A673 (cell line): ENCODE measurements at regions not wholly inside any gene's neighbourhood (a gene's known extent, or its start where the extent isn't known, plus 50 kb on each side); places are given as distances from the start of the nearest gene placed in this dataset.
"Not testable (repeated sequence)": the region's sequence is repeated elsewhere in the genome, so short reads cannot be mapped to it uniquely, and the experiment has no call there.

Experiments used
- BruUV-seq: library from RNA; stranded (reverse); fragments of 400-500 nt; replicated peaks from 2 replicates; lab custom pipeline; 2021; lab: Mats Ljungman, UMichigan
- CTCF ChIA-PET: fragments of 300-600 bp; sonication (Branson Sonifier 250); formaldehyde crosslinking; loops from one replicate; lab custom pipeline; 2022; ENCODE audit warnings: antibody characterized with exemption; lab: Charles Lee
- POLR2A ChIA-PET: fragments of 300-600 bp; sonication (Branson Sonifier 250); formaldehyde crosslinking; loops from one replicate; lab custom pipeline; 2022; ENCODE audit warnings: antibody characterized with exemption; ENCODE audit not compliant: low non-redundant PET; lab: Charles Lee
- DNase-seq: peaks from one replicate; pipeline ENCODE4 v3.0.0-alpha.2; 2015; ENCODE audit warnings: low spot score
- H3K27ac ChIP-seq: fragments of 200-600 bp; sonication (generic); 2 replicates; pipeline ENCODE4 v1.5.1; 2016; ENCODE audit warnings: mixed run types, low read depth, mild to moderate bottlenecking, mixed read lengths, antibody characterized with exemption, low read length; ENCODE audit not compliant: poor library complexity, severe bottlenecking
- H3K27me3 ChIP-seq: fragments of 200-600 bp; sonication (generic); replicated peaks from 2 replicates; pipeline ENCODE4 v1.6.1; 2017; ENCODE audit warnings: mixed run types, low read depth, mild to moderate bottlenecking, mixed read lengths, antibody characterized with exemption, low read length; ENCODE audit not compliant: insufficient read depth, poor library complexity
- H3K36me3 ChIP-seq: fragments of 200-600 bp; sonication (generic); 2 replicates; pipeline ENCODE4 v1.6.1; 2016; ENCODE audit warnings: mixed run types, mild to moderate bottlenecking, mixed read lengths, antibody characterized with exemption, low read length; ENCODE audit not compliant: insufficient read depth, poor library complexity, severe bottlenecking
- H3K4me1 ChIP-seq: fragments of 200-600 bp; sonication (generic); 2 replicates; pipeline ENCODE4 v1.6.1; 2017; ENCODE audit warnings: mixed run types, mild to moderate bottlenecking, mixed read lengths, antibody characterized with exemption, low read length; ENCODE audit not compliant: insufficient read depth, poor library complexity, severe bottlenecking
- H3K4me3 ChIP-seq: fragments of 200-600 bp; sonication (generic); 2 replicates; pipeline ENCODE4 v1.5.1; 2016; ENCODE audit warnings: low read depth, mixed run types, mild to moderate bottlenecking, mixed read lengths, low read length; ENCODE audit not compliant: poor library complexity, severe bottlenecking
- H3K9me3 ChIP-seq: fragments of 200-600 bp; sonication (generic); 2 replicates; pipeline ENCODE4 v1.6.1; 2016; ENCODE audit warnings: mixed run types, low read depth, mild to moderate bottlenecking, mixed read lengths, antibody characterized with exemption, low read length; ENCODE audit not compliant: poor library complexity, severe bottlenecking
- EZH2 ChIP-seq: fragments of 200-600 bp; sonication (generic); IDR thresholded peaks from 2 replicates; pipeline ENCODE4 v1.6.1; 2017; ENCODE audit warnings: borderline replicate concordance, low read depth, mild to moderate bottlenecking, mixed read lengths, antibody characterized with exemption, low read length; ENCODE audit not compliant: poor library complexity, severe bottlenecking
- intact Hi-C: fragments of 100-400 bp; cut with micrococcal nuclease; formaldehyde crosslinking; loops from one replicate; pipeline ENCODE4 v1.10.0; 2022; ENCODE audit not compliant: unreplicated experiment
- TF ChIP-seq, protein P1 (sequence below): fragments of 300-800, 200-600 bp; sonication (generic); conservative IDR thresholded peaks from 2 replicates; pipeline ENCODE4 v1.5.1; 2017; ENCODE audit warnings: low read depth, mild to moderate bottlenecking, antibody characterized with exemption, low read length, moderate library complexity, mixed read lengths

GRCh38 chr11:134956450-134957210, 544.6 kb upstream of the B3GAT1 start:
- ChIA-PET CTCF (no interaction called here), POLR2A (no interaction called here)
- no peak for DNase-seq
- Histone ChIP-seq H3K27ac (no peak overlapping the region), H3K4me1 (no peaks in the 10 kb centered on the region), H3K27me3 (no peaks in the 10 kb centered on the region), H3K36me3 (no peaks in the 10 kb centered on the region), H3K9me3 (no peaks in the 10 kb centered on the region), H3K4me3 (no peak overlapping the region)
- TF ChIP-seq, protein P1, sequence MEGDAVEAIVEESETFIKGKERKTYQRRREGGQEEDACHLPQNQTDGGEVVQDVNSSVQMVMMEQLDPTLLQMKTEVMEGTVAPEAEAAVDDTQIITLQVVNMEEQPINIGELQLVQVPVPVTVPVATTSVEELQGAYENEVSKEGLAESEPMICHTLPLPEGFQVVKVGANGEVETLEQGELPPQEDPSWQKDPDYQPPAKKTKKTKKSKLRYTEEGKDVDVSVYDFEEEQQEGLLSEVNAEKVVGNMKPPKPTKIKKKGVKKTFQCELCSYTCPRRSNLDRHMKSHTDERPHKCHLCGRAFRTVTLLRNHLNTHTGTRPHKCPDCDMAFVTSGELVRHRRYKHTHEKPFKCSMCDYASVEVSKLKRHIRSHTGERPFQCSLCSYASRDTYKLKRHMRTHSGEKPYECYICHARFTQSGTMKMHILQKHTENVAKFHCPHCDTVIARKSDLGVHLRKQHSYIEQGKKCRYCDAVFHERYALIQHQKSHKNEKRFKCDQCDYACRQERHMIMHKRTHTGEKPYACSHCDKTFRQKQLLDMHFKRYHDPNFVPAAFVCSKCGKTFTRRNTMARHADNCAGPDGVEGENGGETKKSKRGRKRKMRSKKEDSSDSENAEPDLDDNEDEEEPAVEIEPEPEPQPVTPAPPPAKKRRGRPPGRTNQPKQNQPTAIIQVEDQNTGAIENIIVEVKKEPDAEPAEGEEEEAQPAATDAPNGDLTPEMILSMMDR = no peak
- TF ChIP-seq EZH2 = no peak
- no TSS peak for BruUV-seq
- intact Hi-C loops = no loop called here

GRCh38 chr11:134955970-134956369, 543.9 kb upstream of the B3GAT1 start:
- H3K27ac ChIP-seq, CTCF ChIA-PET, H3K4me1 ChIP-seq, intact Hi-C loops, H3K36me3 ChIP-seq, POLR2A ChIA-PET, H3K4me3 ChIP-seq, BruUV-seq, DNase-seq, H3K27me3 ChIP-seq, H3K9me3 ChIP-seq: not testable (repeated sequence)

DNA sequence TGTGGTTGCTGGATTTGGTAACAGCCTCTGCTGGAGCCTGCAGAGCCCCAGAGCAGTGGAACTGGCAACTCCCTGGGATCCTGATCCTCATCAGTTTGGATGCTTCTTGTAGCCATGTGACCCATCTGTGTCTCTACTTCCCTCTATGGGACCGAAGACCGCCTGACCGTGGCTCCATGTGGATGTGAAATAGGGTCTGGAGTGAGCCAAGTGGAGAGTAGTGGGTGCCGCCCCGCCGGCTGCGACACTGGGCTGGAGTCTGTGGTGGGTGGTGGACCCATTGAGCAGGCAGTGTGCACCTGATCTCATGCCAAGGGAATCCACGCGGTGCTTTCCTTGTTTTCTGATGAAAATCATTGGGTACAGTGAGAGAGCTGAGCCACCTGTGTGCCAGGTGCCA, 543.2 kb upstream of the B3GAT1 start:
- Histone ChIP-seq H3K9me3 (no peaks in the 10 kb centered on the region), H3K4me3 (no peak overlapping the region), H3K4me1 (peaks cover 5% of the 10 kb centered on the region), H3K27ac (no peak overlapping the region), H3K36me3 (no peaks in the 10 kb centered on the region), H3K27me3 (no peaks in the 10 kb centered on the region)
- CTCF ChIA-PET = no interaction called here
- TF ChIP-seq, protein P1 = no peak
- TF ChIP-seq EZH2 = no peak
- no TSS peak for BruUV-seq
- POLR2A ChIA-PET = no interaction called here
- no peak for DNase-seq
- intact Hi-C loops = no loop called here

DNA sequence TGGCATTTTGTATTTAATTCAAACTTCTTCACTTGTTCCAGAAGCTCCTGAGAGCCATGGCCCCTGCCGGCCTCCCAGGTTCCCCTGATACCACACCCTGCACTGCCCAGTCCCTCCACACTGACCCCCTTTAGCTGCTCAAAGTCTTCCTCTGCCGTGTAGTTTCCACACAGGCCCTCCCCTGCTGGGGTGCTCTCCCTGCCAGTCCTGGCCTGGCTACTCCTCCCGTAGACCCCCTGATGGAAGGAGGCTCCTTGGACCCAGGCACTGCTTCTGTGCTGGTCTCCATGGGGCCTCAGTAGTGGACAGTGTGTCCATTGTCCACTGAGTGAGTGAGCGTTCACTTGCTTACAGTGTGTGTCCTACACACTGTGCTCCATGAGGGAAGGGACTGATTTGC, 542.4 kb upstream of the B3GAT1 start:
- CTCF ChIA-PET, BruUV-seq: not testable (repeated sequence)

GRCh38 chr11:134953417-134953970, 541.5 kb upstream of the B3GAT1 start:
- CTCF ChIA-PET, H3K27me3 ChIP-seq, H3K9me3 ChIP-seq, BruUV-seq, intact Hi-C loops, POLR2A ChIA-PET, H3K4me1 ChIP-seq, DNase-seq, H3K27ac ChIP-seq, H3K36me3 ChIP-seq, H3K4me3 ChIP-seq: not testable (repeated sequence)

More for the DNA sequence above, 542.4 kb upstream of the B3GAT1 start:
- POLR2A ChIA-PET, H3K4me3 ChIP-seq, H3K9me3 ChIP-seq, H3K27ac ChIP-seq, H3K36me3 ChIP-seq, H3K27me3 ChIP-seq, intact Hi-C loops, H3K4me1 ChIP-seq, DNase-seq: not testable (repeated sequence)
